ENCODE measurements at regions not wholly inside any gene's neighbourhood (a gene's known extent, or its start where the extent isn't known, plus 50 kb on each side); places are given as distances from the start of the nearest gene placed in this dataset.
"Not testable (repeated sequence)": the region's sequence is repeated elsewhere in the genome, so short reads cannot be mapped to it uniquely, and the experiment has no call there.

DNA sequence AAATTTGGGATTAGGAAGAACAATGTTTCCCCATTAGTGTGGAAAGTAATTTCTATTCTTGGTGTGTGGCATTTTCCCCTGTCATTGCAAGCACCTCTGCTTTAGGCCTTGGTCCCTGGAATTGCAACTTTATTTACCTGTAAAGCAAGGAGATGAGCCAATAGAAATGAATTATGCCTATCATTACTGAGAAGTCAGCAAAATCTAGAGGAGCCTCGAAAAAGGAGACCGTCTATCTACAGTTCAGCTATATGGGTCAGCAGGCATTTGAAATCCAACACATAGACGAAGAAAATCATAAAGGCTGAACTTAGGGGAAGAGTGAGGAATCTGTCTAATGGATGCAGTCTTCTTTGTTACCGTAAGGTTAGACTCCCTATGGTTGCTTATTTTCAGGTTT, 161.1 kb downstream of the CCDC71L start:
- H3K9me3 ChIP-seq: no peaks in the 10 kb centered on the region
- no peak overlapping the region for H3K27ac ChIP-seq
- no peak overlapping the region for H3K4me3 ChIP-seq
- DNase-seq: no peak
- TF ChIP-seq, protein P1, sequence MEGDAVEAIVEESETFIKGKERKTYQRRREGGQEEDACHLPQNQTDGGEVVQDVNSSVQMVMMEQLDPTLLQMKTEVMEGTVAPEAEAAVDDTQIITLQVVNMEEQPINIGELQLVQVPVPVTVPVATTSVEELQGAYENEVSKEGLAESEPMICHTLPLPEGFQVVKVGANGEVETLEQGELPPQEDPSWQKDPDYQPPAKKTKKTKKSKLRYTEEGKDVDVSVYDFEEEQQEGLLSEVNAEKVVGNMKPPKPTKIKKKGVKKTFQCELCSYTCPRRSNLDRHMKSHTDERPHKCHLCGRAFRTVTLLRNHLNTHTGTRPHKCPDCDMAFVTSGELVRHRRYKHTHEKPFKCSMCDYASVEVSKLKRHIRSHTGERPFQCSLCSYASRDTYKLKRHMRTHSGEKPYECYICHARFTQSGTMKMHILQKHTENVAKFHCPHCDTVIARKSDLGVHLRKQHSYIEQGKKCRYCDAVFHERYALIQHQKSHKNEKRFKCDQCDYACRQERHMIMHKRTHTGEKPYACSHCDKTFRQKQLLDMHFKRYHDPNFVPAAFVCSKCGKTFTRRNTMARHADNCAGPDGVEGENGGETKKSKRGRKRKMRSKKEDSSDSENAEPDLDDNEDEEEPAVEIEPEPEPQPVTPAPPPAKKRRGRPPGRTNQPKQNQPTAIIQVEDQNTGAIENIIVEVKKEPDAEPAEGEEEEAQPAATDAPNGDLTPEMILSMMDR (IDR thresholded peaks at IDR 0.05): no peak
- no peak for TF ChIP-seq POLR2A (IDR thresholded peaks at IDR 0.05)
- H3K27me3 ChIP-seq: no peaks in the 10 kb centered on the region
- H3K4me1 ChIP-seq: no peaks in the 10 kb centered on the region
- no peaks in the 10 kb centered on the region for H3K36me3 ChIP-seq

DNA sequence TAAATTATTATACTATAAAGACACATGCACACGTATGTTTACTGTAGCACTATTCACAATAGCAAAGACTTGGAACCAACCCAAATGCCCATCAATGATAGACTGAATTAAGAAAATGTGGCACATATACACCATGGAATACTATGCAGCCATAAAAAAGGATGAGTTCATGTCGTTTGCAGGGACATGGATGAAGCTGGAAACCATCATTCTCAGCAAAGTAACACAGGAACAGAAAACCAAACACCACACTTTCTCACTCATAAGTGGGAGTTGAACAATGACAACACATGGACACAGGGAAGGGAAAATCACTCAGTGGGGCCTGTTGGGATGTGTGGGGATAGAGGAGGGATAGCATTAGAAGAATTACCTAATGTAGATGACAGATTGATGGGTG, 163.0 kb downstream of the CCDC71L start:
- DNase-seq, H3K27me3 ChIP-seq, H3K36me3 ChIP-seq, H3K4me3 ChIP-seq, H3K9me3 ChIP-seq, H3K4me1 ChIP-seq, H3K27ac ChIP-seq: not testable (repeated sequence)

GRCh38 chr7:106493041-106493731, 167.8 kb downstream of the CCDC71L start:
- peak in 2 of 3 donors; percentile 48 to 59 for DNase-seq

DNA sequence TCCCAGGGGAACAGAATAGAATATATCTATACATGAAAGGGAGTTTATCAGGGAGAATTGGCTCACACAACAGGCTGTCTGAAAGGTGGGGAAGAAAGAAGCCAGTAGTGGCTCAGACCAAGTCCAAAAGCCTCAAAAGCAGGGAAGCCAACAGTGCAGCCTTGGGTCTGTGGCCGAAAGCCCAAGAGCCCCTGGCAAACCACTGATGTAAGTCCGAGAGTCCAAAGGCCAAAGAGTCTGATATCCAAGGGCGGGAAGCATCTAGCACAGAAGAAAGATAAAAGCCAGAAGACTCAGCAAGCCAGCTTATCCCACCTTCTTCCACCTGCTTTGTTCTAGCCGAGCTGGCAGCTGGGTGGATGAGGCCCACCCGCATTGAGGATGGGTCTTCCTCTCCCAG, 172.5 kb downstream of the CCDC71L start:
- Histone ChIP-seq H3K4me1 (no peaks in the 10 kb centered on the region), H3K4me3 (no peak overlapping the region), H3K27me3 (no peaks in the 10 kb centered on the region), H3K27ac (no peak overlapping the region), H3K36me3 (no peaks in the 10 kb centered on the region), H3K9me3 (no peaks in the 10 kb centered on the region)
- DNase-seq: no peak
- no peak for TF ChIP-seq POLR2A (IDR thresholded peaks at IDR 0.05)
- TF ChIP-seq, protein P1 (IDR thresholded peaks at IDR 0.05): no peak

More at GRCh38 chr7:106493041-106493731, 167.8 kb downstream of the CCDC71L start:
- TF ChIP-seq, protein P1 (IDR thresholded peaks at IDR 0.05): no peak
- no peak for TF ChIP-seq POLR2A (IDR thresholded peaks at IDR 0.05)
- no peak overlapping the region for H3K4me3 ChIP-seq
- H3K4me1 ChIP-seq: no peaks in the 10 kb centered on the region
- no peaks in the 10 kb centered on the region for H3K27me3 ChIP-seq
- H3K9me3 ChIP-seq: no peaks in the 10 kb centered on the region
- no peak overlapping the region for H3K27ac ChIP-seq
- no peaks in the 10 kb centered on the region for H3K36me3 ChIP-seq

GRCh38 chr7:106487892-106488291, 173.1 kb downstream of the CCDC71L start:
- no peak for DNase-seq
- H3K27ac ChIP-seq: no peak overlapping the region
- no peaks in the 10 kb centered on the region for H3K27me3 ChIP-seq
- no peaks in the 10 kb centered on the region for H3K9me3 ChIP-seq
- H3K4me3 ChIP-seq: no peak overlapping the region
- H3K36me3 ChIP-seq: no peaks in the 10 kb centered on the region
- H3K4me1 ChIP-seq: no peaks in the 10 kb centered on the region
- TF ChIP-seq POLR2A (IDR thresholded peaks at IDR 0.05): no peak
- TF ChIP-seq, protein P1 (IDR thresholded peaks at IDR 0.05): no peak

DNA sequence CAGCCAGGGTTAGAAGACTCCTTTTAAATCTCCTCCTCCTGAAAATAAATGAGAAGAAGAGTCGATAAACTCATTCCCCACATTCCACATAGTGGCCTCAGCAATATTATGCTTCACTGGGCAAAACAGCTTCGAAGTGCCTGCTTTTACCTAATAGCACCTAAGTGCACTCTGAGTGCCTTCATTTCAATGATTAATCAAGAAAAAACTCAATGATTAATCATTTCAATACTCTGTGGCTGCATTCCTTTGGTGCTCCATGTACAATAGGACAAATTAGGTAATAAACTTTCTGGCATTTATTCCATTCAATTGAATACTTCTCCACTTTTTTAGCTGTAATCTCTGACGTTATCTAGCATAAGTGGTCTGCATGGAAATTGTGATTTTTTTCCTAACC, 174.6 kb downstream of the CCDC71L start:
- TF ChIP-seq POLR2A (IDR thresholded peaks at IDR 0.05): no peak
- TF ChIP-seq, protein P1 (IDR thresholded peaks at IDR 0.05): no peak
- no peak for DNase-seq
- no peak overlapping the region for H3K4me3 ChIP-seq
- H3K9me3 ChIP-seq: no peaks in the 10 kb centered on the region
- no peaks in the 10 kb centered on the region for H3K4me1 ChIP-seq
- no peaks in the 10 kb centered on the region for H3K36me3 ChIP-seq
- H3K27me3 ChIP-seq: no peaks in the 10 kb centered on the region
- peak overlapping the region in 3 of 4 donors; percentile 18 to 78 (median 20) for H3K27ac ChIP-seq

Measured in Peyer's patch (tissue), 4 donors.